ENCODE measurements at regions not wholly inside any gene's neighbourhood (a gene's known extent, or its start where the extent isn't known, plus 50 kb on each side); places are given as distances from the start of the nearest gene placed in this dataset.

DNA sequence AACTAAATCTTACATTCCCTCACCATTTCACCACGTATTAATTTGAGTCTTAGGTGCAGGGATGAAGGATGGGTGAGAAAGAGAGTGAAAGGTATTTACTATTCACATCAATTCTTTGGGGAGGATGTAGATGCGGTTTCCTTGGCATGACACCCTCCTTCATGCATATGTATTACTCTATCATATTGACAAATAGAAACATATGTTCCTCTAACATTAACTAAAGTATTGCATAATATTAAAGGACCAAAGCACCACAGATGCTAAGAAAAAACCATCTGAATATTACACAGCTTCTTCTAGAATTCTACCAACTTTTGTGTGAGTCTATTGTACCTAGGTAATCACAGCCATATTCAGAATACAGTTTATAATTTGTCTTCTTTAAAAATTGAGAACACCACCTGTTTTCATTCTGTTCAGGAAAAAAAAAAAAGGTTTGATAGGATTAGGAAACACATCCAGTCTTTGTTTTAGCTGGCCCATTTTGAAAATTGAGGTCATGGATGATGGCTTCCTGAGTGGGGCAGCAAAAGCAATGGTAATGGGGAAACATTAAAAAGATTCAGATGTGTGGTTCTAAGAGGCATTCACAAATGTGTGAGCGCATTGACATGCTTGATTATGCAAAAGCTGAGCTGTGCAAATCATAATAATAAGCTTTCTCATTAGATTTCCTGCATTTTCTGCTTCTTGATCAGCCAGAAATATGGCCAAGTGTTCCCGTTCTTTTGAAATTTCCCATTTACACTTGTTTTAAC, 1011.5 kb upstream of the NUDT12 start:
- FAIRE-seq (no peak), DNase-seq (ENCODE audit: low read depth, low spot score) (no peak)
- no peak for TF ChIP-seq EZH2 (IDR thresholded peaks at IDR 0.05; ENCODE audit: low read length)
- TF ChIP-seq, protein P1, sequence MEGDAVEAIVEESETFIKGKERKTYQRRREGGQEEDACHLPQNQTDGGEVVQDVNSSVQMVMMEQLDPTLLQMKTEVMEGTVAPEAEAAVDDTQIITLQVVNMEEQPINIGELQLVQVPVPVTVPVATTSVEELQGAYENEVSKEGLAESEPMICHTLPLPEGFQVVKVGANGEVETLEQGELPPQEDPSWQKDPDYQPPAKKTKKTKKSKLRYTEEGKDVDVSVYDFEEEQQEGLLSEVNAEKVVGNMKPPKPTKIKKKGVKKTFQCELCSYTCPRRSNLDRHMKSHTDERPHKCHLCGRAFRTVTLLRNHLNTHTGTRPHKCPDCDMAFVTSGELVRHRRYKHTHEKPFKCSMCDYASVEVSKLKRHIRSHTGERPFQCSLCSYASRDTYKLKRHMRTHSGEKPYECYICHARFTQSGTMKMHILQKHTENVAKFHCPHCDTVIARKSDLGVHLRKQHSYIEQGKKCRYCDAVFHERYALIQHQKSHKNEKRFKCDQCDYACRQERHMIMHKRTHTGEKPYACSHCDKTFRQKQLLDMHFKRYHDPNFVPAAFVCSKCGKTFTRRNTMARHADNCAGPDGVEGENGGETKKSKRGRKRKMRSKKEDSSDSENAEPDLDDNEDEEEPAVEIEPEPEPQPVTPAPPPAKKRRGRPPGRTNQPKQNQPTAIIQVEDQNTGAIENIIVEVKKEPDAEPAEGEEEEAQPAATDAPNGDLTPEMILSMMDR (optimal IDR thresholded peaks at IDR 0.05 in 1 of 3, IDR thresholded peaks at IDR 0.05 in 1 of 3, conservative IDR thresholded peaks at IDR 0.05 in 1 of 3; ENCODE audit: extremely low read depth in 1 of 3, insufficient read depth in 2 of 3, low read length in 3 of 3) = no peak
- H3K4me2 ChIP-seq (ENCODE audit: control insufficient read depth, extremely low read depth, insufficient read depth, low read depth, low read length) = no peak overlapping the region
- no peaks in the 10 kb centered on the region for H4K20me1 ChIP-seq (ENCODE audit: control insufficient read depth, extremely low read depth, insufficient read depth, low read length)
- H3K27ac ChIP-seq (ENCODE audit: control insufficient read depth, insufficient read depth, low read length) = no peak overlapping the region
- no peaks in the 10 kb centered on the region for H3K9me3 ChIP-seq (ENCODE audit: control insufficient read depth, low read depth, low read length)
- no peaks in the 10 kb centered on the region for H3K27me3 ChIP-seq (ENCODE audit: control insufficient read depth, extremely low read depth, insufficient read depth, low read length)
- H3K9ac ChIP-seq (ENCODE audit: control insufficient read depth, extremely low read depth, insufficient read depth, low read length) = no peak overlapping the region
- no peak overlapping the region for H2AFZ ChIP-seq (ENCODE audit: control insufficient read depth, low read length)
- H3K9me1 ChIP-seq (ENCODE audit: control insufficient read depth, extremely low read depth, insufficient read depth, low read length) = no peaks in the 10 kb centered on the region
- H3K79me2 ChIP-seq (ENCODE audit: control insufficient read depth, insufficient read depth, low read length) = no peaks in the 10 kb centered on the region
- H3K4me3 ChIP-seq (ENCODE audit: control insufficient read depth in 2 of 3, extremely low read depth in 1 of 3, insufficient read depth in 2 of 3, low read depth in 1 of 3, low read length in 3 of 3) = no peak overlapping the region
- H3K4me1 ChIP-seq (ENCODE audit: control insufficient read depth, extremely low read depth, insufficient read depth, low read length) = no peaks in the 10 kb centered on the region
- no peaks in the 10 kb centered on the region for H3K36me3 ChIP-seq (ENCODE audit: control insufficient read depth in 2 of 2, extremely low read depth in 1 of 2, insufficient read depth in 2 of 2, low read length in 2 of 2)
- dilution Hi-C loops (cut with MboI; ENCODE audit: extremely low pct_ligation_motif_present, low sequenced_read_pairs) = no loop called here

GRCh38 chr5:104569621-104570020, 1007.0 kb upstream of the NUDT12 start:
- H3K4me1 ChIP-seq (ENCODE audit: control insufficient read depth, extremely low read depth, insufficient read depth, low read length) = no peaks in the 10 kb centered on the region
- FAIRE-seq = no peak
- no peak overlapping the region for H2AFZ ChIP-seq (ENCODE audit: control insufficient read depth, low read length)
- H3K4me3 ChIP-seq (ENCODE audit: control insufficient read depth in 2 of 3, extremely low read depth in 1 of 3, insufficient read depth in 2 of 3, low read depth in 1 of 3, low read length in 3 of 3) = no peak overlapping the region
- no peaks in the 10 kb centered on the region for H3K27me3 ChIP-seq (ENCODE audit: control insufficient read depth, extremely low read depth, insufficient read depth, low read length)
- DNase-seq (ENCODE audit: low read depth, low spot score) = no peak
- H3K27ac ChIP-seq (ENCODE audit: control insufficient read depth, insufficient read depth, low read length) = no peak overlapping the region
- no peaks in the 10 kb centered on the region for H4K20me1 ChIP-seq (ENCODE audit: control insufficient read depth, extremely low read depth, insufficient read depth, low read length)
- no peak overlapping the region for H3K4me2 ChIP-seq (ENCODE audit: control insufficient read depth, extremely low read depth, insufficient read depth, low read depth, low read length)
- no peak overlapping the region for H3K9ac ChIP-seq (ENCODE audit: control insufficient read depth, extremely low read depth, insufficient read depth, low read length)
- H3K36me3 ChIP-seq (ENCODE audit: control insufficient read depth in 2 of 2, extremely low read depth in 1 of 2, insufficient read depth in 2 of 2, low read length in 2 of 2) = no peaks in the 10 kb centered on the region
- dilution Hi-C loops (cut with MboI; ENCODE audit: extremely low pct_ligation_motif_present, low sequenced_read_pairs) = no loop called here
- no peaks in the 10 kb centered on the region for H3K79me2 ChIP-seq (ENCODE audit: control insufficient read depth, insufficient read depth, low read length)
- TF ChIP-seq EZH2 (IDR thresholded peaks at IDR 0.05; ENCODE audit: low read length) = no peak
- TF ChIP-seq, protein P1 (optimal IDR thresholded peaks at IDR 0.05 in 1 of 3, IDR thresholded peaks at IDR 0.05 in 1 of 3, conservative IDR thresholded peaks at IDR 0.05 in 1 of 3; ENCODE audit: extremely low read depth in 1 of 3, insufficient read depth in 2 of 3, low read length in 3 of 3) = no peak
- no peaks in the 10 kb centered on the region for H3K9me3 ChIP-seq (ENCODE audit: control insufficient read depth, low read depth, low read length)
- no peaks in the 10 kb centered on the region for H3K9me1 ChIP-seq (ENCODE audit: control insufficient read depth, extremely low read depth, insufficient read depth, low read length)
